Fibroblast of skin of left biceps (primary cell): ENCODE measurements at regions not wholly inside any gene's neighbourhood (a gene's known extent, or its start where the extent isn't known, plus 50 kb on each side); places are given as distances from the start of the nearest gene placed in this dataset.
"Not testable (repeated sequence)": the region's sequence is repeated elsewhere in the genome, so short reads cannot be mapped to it uniquely, and the experiment has no call there.

Source experiments
- DNase-seq, 2 experiments: peaks; one replicate each; pipeline ENCODE4 v3.0.0-alpha.2; 2013; ENCODE audit warnings: low read depth in 2 of 2

GRCh38 chr5:157949520-157949919, 90.6 kb upstream of the CLINT1 start:
- no peak for DNase-seq

- peak; percentile 93 to 94 for DNase-seq
Observed at GRCh38 chr5:157948738-157949410, 89.9 kb upstream of the CLINT1 start.

- DNase-seq = no peak
Observed at GRCh38 chr5:157947156-157947555, 88.2 kb upstream of the CLINT1 start.

- DNase-seq = not testable (repeated sequence)
Observed at GRCh38 chr5:157945822-157946221, 86.9 kb upstream of the CLINT1 start.

GRCh38 chr5:157944938-157945337, 86.0 kb upstream of the CLINT1 start:
- DNase-seq = no peak

- no peak for DNase-seq
Observed at GRCh38 chr5:157944077-157944633, 85.2 kb upstream of the CLINT1 start.

GRCh38 chr5:157942595-157942994, 83.7 kb upstream of the CLINT1 start:
- DNase-seq = no peak

- DNase-seq = no peak
Observed at GRCh38 chr5:157941616-157942015, 82.7 kb upstream of the CLINT1 start.

GRCh38 chr5:157938101-157938500, 79.2 kb upstream of the CLINT1 start:
- not testable (repeated sequence) for DNase-seq

GRCh38 chr5:157936776-157937501, 78.0 kb upstream of the CLINT1 start:
- DNase-seq = not testable (repeated sequence)

GRCh38 chr5:157934600-157934999, 75.7 kb upstream of the CLINT1 start:
- no peak for DNase-seq

- no peak for DNase-seq
Observed at GRCh38 chr5:157933005-157933404, 74.1 kb upstream of the CLINT1 start.

GRCh38 chr5:157930710-157931109, 71.8 kb upstream of the CLINT1 start:
- DNase-seq = no peak

GRCh38 chr5:157926977-157927376, 68.0 kb upstream of the CLINT1 start:
- DNase-seq = no peak

- no peak for DNase-seq
Observed at GRCh38 chr5:157925786-157926671, 67.1 kb upstream of the CLINT1 start.

GRCh38 chr5:157924931-157925729, 66.2 kb upstream of the CLINT1 start:
- DNase-seq = no peak

GRCh38 chr5:157924490-157924889, 65.5 kb upstream of the CLINT1 start:
- no peak for DNase-seq

- no peak for DNase-seq
Observed at GRCh38 chr5:157923765-157924164, 64.8 kb upstream of the CLINT1 start.

GRCh38 chr5:157922026-157922425, 63.1 kb upstream of the CLINT1 start:
- no peak for DNase-seq

GRCh38 chr5:157920828-157921170, 61.9 kb upstream of the CLINT1 start:
- no peak for DNase-seq
